GM23248 (cell line): ENCODE measurements at regions not wholly inside any gene's neighbourhood (a gene's known extent, or its start where the extent isn't known, plus 50 kb on each side); places are given as distances from the start of the nearest gene placed in this dataset.

Experiments used
- EZH2 ChIP-seq: fragments of 200-600 bp; sonication (generic); IDR thresholded peaks from 2 replicates; pipeline ENCODE4 v1.6.1; 2018; ENCODE audit warnings: antibody characterized with exemption, mild to moderate bottlenecking; ENCODE audit not compliant: insufficient read depth, poor library complexity, severe bottlenecking
- EZH2phosphoT487 ChIP-seq: fragments of 200-600 bp; sonication (generic); IDR thresholded peaks from 2 replicates; pipeline ENCODE4 v1.6.1; 2018; ENCODE audit warnings: antibody characterized with exemption, moderate library complexity, mild to moderate bottlenecking, low read depth; ENCODE audit not compliant: insufficient read depth

GRCh38 chr5:68708156-68708841, 385.5 kb upstream of the SLC30A5 start:
- TF ChIP-seq EZH2: no peak
- no peak for TF ChIP-seq EZH2phosphoT487
